ENCODE measurements at regions not wholly inside any gene's neighbourhood (a gene's known extent, or its start where the extent isn't known, plus 50 kb on each side); places are given as distances from the start of the nearest gene placed in this dataset.
A peak's percentile ranks its signal among the peaks of the same experiment; 100 is the strongest.
"Not testable (repeated sequence)": the region's sequence is repeated elsewhere in the genome, so short reads cannot be mapped to it uniquely, and the experiment has no call there.

- not testable (repeated sequence) for DNase-seq (ENCODE audit: low read depth)
Measured at GRCh38 chr16:29234536-29235275, 171.8 kb downstream of the NPIPB11 start.

DNA sequence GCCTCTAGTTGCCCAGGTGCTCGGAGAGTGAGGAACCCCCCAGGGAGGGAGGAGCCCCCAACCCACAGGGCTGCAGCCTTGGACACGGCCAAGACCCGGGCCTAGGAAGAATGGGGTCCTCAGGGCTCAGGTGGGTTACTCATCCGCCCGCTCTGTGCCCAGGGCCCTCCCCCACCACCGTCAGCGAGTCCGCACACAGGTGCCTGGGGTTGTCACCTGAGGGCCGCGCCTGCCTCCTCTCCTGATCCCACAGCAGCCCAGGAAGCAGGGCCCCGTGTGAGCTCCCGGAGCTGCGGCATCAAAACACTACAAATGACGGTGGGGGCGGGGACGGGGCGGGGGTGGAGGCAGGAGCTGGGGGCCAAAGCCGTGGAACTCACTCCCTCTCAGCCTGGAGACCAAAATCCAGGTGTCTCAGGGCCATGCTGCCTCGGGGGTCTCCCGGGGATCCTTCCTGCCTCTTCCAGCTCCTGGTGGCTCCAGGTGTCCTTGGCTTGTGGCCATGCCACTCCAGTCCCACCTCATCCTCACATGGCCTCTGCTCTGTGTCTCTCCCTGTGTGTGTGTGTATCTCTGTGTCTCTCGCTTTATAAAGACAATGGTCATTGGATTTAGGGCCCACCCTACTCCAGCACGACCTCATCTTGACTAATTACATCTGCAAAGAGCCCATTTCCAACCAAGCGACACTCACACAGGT is 172.7 kb downstream of the NPIPB11 start:
- DNase-seq (ENCODE audit: low read depth): not testable (repeated sequence)

DNA sequence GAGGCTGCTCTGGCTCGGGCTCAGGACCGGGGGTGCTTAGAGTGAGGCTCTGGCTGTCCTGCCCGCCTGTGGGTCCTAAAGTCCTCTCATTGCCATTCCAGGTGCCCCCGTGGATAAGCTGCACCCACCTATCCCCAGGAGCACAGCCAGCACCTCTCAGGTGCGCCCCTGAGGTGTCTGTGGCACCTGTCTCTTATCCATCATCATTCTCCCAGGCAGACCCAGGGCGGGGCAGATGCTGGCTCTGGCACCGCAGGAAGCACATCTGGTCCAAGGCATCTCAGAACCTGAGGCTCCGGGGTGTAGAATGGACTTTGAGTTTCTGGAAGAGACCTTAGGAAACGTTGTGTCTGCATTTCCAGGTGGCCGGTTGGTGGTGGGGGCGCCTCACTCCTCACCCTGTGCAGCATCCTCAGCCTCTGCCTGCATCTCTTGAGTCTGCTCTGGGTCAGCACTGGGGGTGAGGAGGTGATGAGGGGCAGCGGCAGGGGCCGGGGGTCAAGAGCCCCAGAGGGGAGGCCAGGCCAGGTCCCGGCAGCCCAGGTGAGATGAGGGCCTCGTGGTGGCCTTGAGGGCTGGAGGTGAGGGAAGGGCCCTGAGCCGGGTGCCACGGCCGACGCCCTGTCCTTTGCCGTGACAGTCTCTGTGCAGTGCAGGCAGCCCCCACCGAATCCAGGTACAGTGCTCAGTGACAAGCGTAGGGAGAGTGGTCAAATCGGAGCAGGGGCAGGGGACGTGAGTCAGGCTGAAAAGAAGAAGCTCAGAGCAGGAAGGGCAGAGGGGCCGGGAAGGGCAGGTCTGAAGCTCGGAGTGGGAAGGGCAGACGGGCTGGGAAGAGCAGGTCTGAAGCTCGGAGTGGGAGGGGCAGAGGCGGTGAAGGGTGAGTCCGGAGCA is 173.5 kb downstream of the NPIPB11 start:
- no peak for DNase-seq (ENCODE audit: low read depth)

DNA sequence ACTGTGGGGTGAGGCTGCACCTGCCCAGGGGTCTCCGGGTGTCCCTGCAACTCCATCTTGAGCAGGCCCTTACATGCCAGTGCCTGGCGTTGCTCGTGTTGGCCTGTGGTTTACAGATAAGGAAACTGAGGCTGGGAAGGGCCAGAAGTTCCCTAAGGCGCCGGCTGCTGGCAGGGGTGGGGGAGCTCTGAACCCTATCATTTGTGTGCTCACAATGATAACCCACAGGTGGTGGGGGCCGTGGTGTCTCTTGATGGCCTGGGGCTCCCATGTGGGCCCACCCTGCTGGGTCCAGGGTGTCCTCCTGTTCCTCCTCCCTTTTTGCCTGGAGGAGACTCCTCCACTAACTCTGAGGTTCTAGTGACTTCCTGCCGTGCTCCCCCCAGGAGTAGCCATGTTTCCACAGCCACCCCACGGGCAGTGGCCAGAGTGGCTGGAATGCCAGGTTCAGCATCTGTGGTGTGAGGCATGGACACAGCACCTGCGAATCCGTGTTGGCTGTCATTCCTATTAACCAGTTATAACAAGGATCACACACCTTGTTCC is 174.3 kb downstream of the NPIPB11 start:
- not testable (repeated sequence) for DNase-seq (ENCODE audit: low read depth)

GRCh38 chr16:29231244-29231643 is 175.3 kb downstream of the NPIPB11 start:
- no peak for DNase-seq (ENCODE audit: low read depth)

DNA sequence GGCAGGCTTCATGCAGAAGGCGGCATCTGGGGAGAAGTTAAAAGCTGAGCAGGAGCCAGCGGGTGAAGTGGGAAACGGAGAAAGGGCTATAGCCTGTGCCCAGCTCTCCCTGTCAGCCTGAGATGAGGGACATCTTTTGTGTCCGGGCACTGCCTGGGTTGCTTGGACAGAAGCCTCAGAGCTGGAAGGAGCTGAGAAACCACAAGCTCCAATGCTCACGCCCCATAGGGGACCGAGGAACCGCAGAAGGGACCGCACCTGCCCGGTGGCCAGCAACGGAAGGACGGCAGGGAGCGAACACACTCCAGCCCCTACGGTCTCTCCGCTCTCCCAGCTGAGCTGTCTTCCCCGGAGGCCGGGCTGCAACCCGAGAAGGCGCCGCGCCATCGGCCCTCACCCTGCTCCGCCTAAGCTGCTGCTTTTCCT is 175.8 kb downstream of the NPIPB11 start:
- DNase-seq (ENCODE audit: low read depth): no peak

GRCh38 chr16:29230006-29230668 is 176.4 kb downstream of the NPIPB11 start:
- DNase-seq (ENCODE audit: low read depth): not testable (repeated sequence)

GRCh38 chr16:29229616-29230005 is 176.9 kb downstream of the NPIPB11 start:
- DNase-seq (ENCODE audit: low read depth): not testable (repeated sequence)

- DNase-seq (ENCODE audit: low read depth): not testable (repeated sequence)
Measured at GRCh38 chr16:29228664-29229611, 177.6 kb downstream of the NPIPB11 start.

DNA sequence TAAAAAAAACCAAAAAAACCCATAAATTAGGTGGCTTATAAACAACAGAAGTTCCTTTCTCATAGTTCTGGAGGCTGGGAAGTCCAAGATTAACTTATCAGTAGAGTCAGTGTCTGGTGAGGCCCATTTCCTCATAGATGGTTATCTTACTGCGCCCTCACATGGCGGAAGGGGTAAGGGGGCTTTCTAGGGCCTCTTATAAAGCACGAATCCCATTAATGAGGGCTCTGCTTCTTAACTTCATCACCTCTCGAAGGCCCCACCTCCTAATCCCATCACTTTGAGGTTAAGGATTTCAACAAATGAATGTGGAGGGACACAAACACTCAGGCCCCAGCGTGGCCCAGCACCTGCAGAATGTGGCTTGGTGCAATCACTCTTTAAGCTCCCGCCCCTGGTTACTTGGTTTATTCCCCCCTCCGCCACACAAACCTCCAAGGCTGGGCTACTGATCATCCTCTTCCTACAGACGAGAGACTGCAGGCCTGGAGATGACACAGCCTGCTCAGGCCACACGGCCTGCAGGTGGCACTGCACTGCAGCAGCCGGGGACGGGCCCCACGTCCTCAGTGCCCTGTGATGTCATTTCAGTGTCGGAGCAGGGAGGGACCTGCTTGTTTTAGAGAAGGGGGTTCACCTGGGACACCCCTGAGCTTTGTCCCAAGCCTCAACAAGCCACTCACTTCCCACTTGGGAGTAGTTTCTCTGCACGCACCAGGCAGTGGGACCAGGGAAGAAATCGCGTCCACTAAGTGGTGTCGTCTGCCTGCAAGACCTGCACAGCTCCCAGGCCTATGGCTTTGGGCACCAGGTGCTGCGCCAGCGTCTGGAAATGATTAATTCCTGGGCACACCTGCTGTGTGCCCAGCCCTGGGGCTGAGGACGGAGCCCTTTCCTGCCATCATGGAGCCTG is 178.5 kb downstream of the NPIPB11 start:
- DNase-seq (ENCODE audit: low read depth): not testable (repeated sequence)

GRCh38 chr16:29226782-29227181 is 179.7 kb downstream of the NPIPB11 start:
- DNase-seq (ENCODE audit: low read depth): no peak

DNA sequence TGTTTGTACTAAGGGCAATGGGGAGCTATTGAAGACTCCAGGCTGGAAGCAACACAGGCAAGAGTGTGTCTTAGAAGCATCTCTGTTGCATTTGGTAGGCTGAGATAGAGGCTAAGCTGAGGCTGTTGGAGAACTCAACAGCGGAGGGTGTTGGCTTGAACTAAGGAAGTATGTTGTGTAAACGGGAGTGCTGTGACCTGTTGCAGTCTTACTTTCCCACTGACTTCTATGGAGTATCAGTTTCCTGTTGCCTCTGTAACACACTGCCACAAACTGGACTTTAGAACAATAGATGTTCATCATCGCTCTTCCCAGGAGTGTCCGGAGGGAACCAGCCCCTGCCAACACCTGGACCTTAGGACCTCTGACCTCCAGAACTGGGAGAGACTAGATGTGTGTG is 181.8 kb downstream of the NPIPB11 start:
- not testable (repeated sequence) for DNase-seq (ENCODE audit: low read depth)

DNA sequence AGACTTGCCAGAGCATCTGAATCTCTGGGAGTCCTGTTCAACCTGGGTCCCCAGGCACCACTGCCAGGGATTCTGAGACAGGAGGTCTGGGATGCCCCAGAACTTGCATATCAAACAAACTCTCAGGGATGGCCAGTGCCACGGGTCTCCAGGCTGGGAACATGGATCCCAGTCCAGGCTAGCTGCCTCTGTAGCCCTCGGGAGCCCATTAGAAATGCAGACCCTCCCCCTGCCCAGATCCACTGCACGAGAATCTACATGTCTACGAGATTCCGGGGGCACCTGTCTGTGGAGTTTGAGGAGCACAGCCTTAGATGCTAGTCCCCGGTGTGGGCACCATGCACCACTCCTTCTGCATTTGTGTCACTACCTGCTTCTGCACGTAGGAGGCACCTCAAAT is 183.9 kb downstream of the NPIPB11 start:
- DNase-seq (ENCODE audit: low read depth): not testable (repeated sequence)

GRCh38 chr16:29222008-29222407 is 184.5 kb downstream of the NPIPB11 start:
- DNase-seq (ENCODE audit: low read depth): not testable (repeated sequence)

DNA sequence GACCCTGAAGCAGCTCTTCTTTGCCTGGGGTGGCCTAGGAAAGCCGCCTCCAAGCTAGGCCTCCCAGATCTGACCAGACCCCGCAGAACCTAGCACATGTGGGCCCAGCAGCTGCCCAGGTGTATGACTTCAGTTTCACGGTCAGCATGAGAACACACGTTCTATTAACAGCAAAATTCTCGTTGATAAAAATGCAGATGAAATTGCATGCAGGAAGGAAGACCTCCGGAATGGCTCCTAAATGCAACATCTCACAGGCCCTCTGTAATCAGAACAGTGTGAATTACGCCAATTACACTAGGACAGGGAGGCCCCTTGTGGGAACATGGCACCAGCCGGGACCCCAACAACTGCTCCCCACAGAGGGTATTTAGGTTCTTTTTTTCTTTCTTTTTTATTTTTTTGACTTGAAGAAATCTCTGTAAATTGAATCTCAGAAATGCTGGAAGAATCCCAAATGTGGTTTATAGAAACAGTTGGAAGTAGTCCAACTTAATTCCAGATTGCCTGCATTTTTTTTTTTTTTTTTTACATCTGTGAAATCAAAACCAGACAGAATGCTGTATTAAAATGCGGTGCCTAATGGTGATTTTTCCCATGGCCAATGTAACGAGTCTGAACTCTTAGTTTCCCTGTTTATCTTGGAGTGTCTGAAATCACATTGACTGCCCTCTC is 185.1 kb downstream of the NPIPB11 start:
- DNase-seq (ENCODE audit: low read depth): peak; percentile 66

DNA sequence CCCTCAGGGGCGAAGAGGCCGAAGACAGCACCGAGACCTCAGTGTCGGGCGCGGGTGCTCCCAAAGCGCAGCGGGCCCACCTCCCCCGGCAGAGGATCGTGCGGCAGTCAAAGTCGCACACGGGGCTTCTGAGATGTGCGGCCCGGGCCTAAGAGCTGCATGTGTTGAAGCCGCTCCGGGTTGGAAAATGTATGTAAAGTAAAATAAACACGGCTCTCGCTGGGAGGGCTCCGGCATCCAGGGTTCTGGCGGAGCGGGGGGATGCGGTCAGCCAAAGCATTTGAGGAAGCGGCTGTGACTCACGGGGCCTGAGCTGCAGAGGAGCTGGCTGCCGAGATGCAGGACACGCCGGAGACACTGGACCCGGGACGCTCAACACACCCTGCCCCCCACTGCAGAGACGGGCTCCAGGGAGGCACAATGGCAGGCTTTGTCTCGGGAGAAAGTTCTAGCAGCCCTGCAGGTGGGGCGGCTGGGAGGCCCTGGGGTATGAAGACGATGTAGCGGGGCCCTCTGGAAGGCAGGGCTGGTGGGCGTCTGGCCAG is 185.8 kb downstream of the NPIPB11 start:
- peak; percentile 74 for DNase-seq (ENCODE audit: low read depth)

GRCh38 chr16:29219966-29220646 is 186.4 kb downstream of the NPIPB11 start:
- peak; percentile 78 for DNase-seq (ENCODE audit: low read depth)

- DNase-seq (ENCODE audit: low read depth): not testable (repeated sequence)
Measured at GRCh38 chr16:29219562-29219961, 186.9 kb downstream of the NPIPB11 start.
